Liver (tissue), 8 donors: ENCODE measurements at regions not wholly inside any gene's neighbourhood (a gene's known extent, or its start where the extent isn't known, plus 50 kb on each side); places are given as distances from the start of the nearest gene placed in this dataset.

Source experiments
- DNase-seq: peaks from one replicate; pipeline ENCODE4 v3.0.0-alpha.2; 2017; ENCODE audit warnings: low spot score
- H3K27ac ChIP-seq, 2 donors: one replicate each; pipeline ENCODE4 v1.7.0; 2013; ENCODE audit warnings: inconsistent platforms in 2 of 2, low read length in 2 of 2, control low read depth in 1 of 2, low read depth in 1 of 2, mild to moderate bottlenecking in 1 of 2
- H3K27me3 ChIP-seq, 4 donors: one replicate each; pipeline versions ENCODE4 v1.6.1 to v1.7.0; 2013; ENCODE audit warnings: low read length in 3 of 4, inconsistent platforms in 1 of 4, mild to moderate bottlenecking in 1 of 4, moderate library complexity in 1 of 4; ENCODE audit not compliant: control insufficient read depth in 4 of 4, insufficient read depth in 4 of 4
- H3K36me3 ChIP-seq, 4 donors: one replicate each; pipeline versions ENCODE4 v1.6.1 to v1.7.0; 2013; ENCODE audit warnings: low read length in 3 of 4, mild to moderate bottlenecking in 3 of 4, low read depth in 1 of 4, moderate library complexity in 1 of 4; ENCODE audit not compliant: control insufficient read depth in 4 of 4, insufficient read depth in 3 of 4
- H3K4me1 ChIP-seq, 4 donors: one replicate each; pipeline versions ENCODE4 v1.6.1 to v1.7.0; 2013; ENCODE audit warnings: low read length in 3 of 4, mild to moderate bottlenecking in 3 of 4, moderate library complexity in 1 of 4; ENCODE audit not compliant: control insufficient read depth in 4 of 4, insufficient read depth in 4 of 4
- H3K4me3 ChIP-seq, 3 donors: one replicate each; pipeline versions ENCODE4 v1.6.1 to v1.7.0; 2013; ENCODE audit warnings: low read length in 3 of 3, control low read depth in 1 of 3, low read depth in 1 of 3, mild to moderate bottlenecking in 1 of 3
- H3K9ac ChIP-seq, 2 donors: one replicate each; pipeline ENCODE4 v1.7.0; 2013; ENCODE audit warnings: low read length in 2 of 2, mild to moderate bottlenecking in 2 of 2, moderate library complexity in 2 of 2, control low read depth in 1 of 2, low read depth in 1 of 2
- H3K9me3 ChIP-seq, 4 donors: one replicate each; pipeline versions ENCODE4 v1.6.1 to v1.7.0; 2013; ENCODE audit warnings: low read length in 3 of 4; ENCODE audit not compliant: control insufficient read depth in 4 of 4
- ATF3 ChIP-seq: IDR thresholded peaks from 2 replicates; pipeline ENCODE4 v1.6.1; 2016; ENCODE audit warnings: antibody characterized with exemption
- CTCF ChIP-seq: fragments of 150-350 bp; IDR thresholded peaks from 2 replicates; pipeline ENCODE4 v1.5.1; 2017; ENCODE audit warnings: improper control_type of control experiment, low read depth, low read length; ENCODE audit not compliant: missing input control
- EGR1 ChIP-seq, 2 donors: IDR thresholded peaks; 2 replicates each; pipeline ENCODE4 v1.6.1; 2016 to 2018; ENCODE audit warnings: antibody characterized with exemption in 2 of 2, low read depth in 2 of 2
- FOXA1 ChIP-seq: IDR thresholded peaks from 2 replicates; pipeline ENCODE4 v1.6.1; 2016; ENCODE audit warnings: antibody characterized with exemption
- FOXA2 ChIP-seq: IDR thresholded peaks from 2 replicates; pipeline ENCODE4 v1.6.1; 2016; ENCODE audit warnings: antibody characterized with exemption
- GABPA ChIP-seq, 2 donors: IDR thresholded peaks in 1 of 2; conservative IDR thresholded peaks in 1 of 2; 2 replicates each; pipeline ENCODE4 v1.6.1; 2016; ENCODE audit warnings: antibody characterized with exemption in 2 of 2, mild to moderate bottlenecking in 1 of 2, moderate library complexity in 1 of 2
- HNF4A ChIP-seq, 2 donors: conservative IDR thresholded peaks; 2 replicates each; pipeline ENCODE4 v1.6.1; 2016; ENCODE audit warnings: antibody characterized with exemption in 2 of 2, mild to moderate bottlenecking in 2 of 2
- HNF4G ChIP-seq: IDR thresholded peaks from 2 replicates; pipeline ENCODE4 v1.6.1; 2016; ENCODE audit warnings: antibody characterized with exemption
- JUND ChIP-seq, 2 donors: IDR thresholded peaks; 2 replicates each; pipeline ENCODE4 v1.6.1; 2016; ENCODE audit warnings: antibody characterized with exemption in 2 of 2
- MAX ChIP-seq: IDR thresholded peaks from 2 replicates; pipeline ENCODE4 v1.6.1; 2016; ENCODE audit warnings: antibody characterized with exemption
- RAD21 ChIP-seq, 2 donors: IDR thresholded peaks; 2 replicates each; pipeline ENCODE4 v1.6.1; 2016; ENCODE audit warnings: antibody characterized with exemption in 2 of 2, mild to moderate bottlenecking in 2 of 2
- REST ChIP-seq: IDR thresholded peaks from 2 replicates; pipeline ENCODE4 v1.6.1; 2016; ENCODE audit warnings: antibody characterized with exemption, mild to moderate bottlenecking
- SP1 ChIP-seq: IDR thresholded peaks from 2 replicates; pipeline ENCODE4 v1.6.1; 2018; ENCODE audit warnings: antibody characterized with exemption, mild to moderate bottlenecking
- TAF1 ChIP-seq: conservative IDR thresholded peaks from 2 replicates; pipeline ENCODE4 v1.6.1; 2016; ENCODE audit warnings: antibody characterized with exemption, mild to moderate bottlenecking
- YY1 ChIP-seq: IDR thresholded peaks from 2 replicates; pipeline ENCODE4 v1.6.1; 2016; ENCODE audit warnings: antibody characterized with exemption, mild to moderate bottlenecking
- ZBTB33 ChIP-seq: IDR thresholded peaks from 2 replicates; pipeline ENCODE4 v1.6.1; 2016; ENCODE audit warnings: antibody characterized with exemption
- WGBS: extraction: QIAGEN DNeasy Blood & Tissue Kit; methylation state at CpG from one replicate; pipeline ENCODE4 v1.1.7; 2013; 5-methylcytosine and 5-hydroxymethylcytosine counted together
- donor health status: healthy.
- donor health status: healthy.
- donor health status: healthy.
- donor health status: healthy.
- donor health status: healthy.

- H3K4me1 ChIP-seq: no peaks in the 10 kb centered on the region
- no peak overlapping the region for H3K9ac ChIP-seq
- no peak overlapping the region for H3K27ac ChIP-seq
- H3K4me3 ChIP-seq: no peak overlapping the region
- no peak for DNase-seq
- 93% methylated on average over 5 of the region's 5 CpGs for WGBS
- no peaks in the 10 kb centered on the region for H3K27me3 ChIP-seq
- H3K36me3 ChIP-seq: no peaks in the 10 kb centered on the region
- no peaks in the 10 kb centered on the region for H3K9me3 ChIP-seq
- TF ChIP-seq HNF4G (no peak), HNF4A (conservative IDR thresholded peaks at IDR 0.05) (no peak), CTCF (no peak), EGR1 (IDR thresholded peaks at IDR 0.05; ENCODE audit: low read depth in 2 of 2) (no peak), REST (no peak), RAD21 (IDR thresholded peaks at IDR 0.05) (no peak), SP1 (no peak), GABPA (IDR thresholded peaks at IDR 0.05 in 1 of 2, conservative IDR thresholded peaks at IDR 0.05 in 1 of 2) (no peak), ZBTB33 (no peak), JUND (IDR thresholded peaks at IDR 0.05) (no peak)
Observed at GRCh38 chr6:14715076-14715475, 530.8 kb upstream of the JARID2 start.

- no peaks in the 10 kb centered on the region for H3K27me3 ChIP-seq
- WGBS: 94% methylated on average over 9 of the region's 9 CpGs
- peaks cover 5 to 9% (median 7%) of the 10 kb centered on the region in 4 donors for H3K4me1 ChIP-seq
- no peak overlapping the region for H3K9ac ChIP-seq
- no peaks in the 10 kb centered on the region for H3K36me3 ChIP-seq
- no peak for DNase-seq
- no peak overlapping the region for H3K27ac ChIP-seq
- no peaks in the 10 kb centered on the region for H3K9me3 ChIP-seq
- no peak overlapping the region for H3K4me3 ChIP-seq
- TF ChIP-seq HNF4A (conservative IDR thresholded peaks at IDR 0.05) (no peak), MAX (no peak), RAD21 (IDR thresholded peaks at IDR 0.05) (no peak), JUND (IDR thresholded peaks at IDR 0.05) (no peak), YY1 (no peak), TAF1 (no peak), FOXA1 (no peak), SP1 (no peak), CTCF (no peak), GABPA (IDR thresholded peaks at IDR 0.05 in 1 of 2, conservative IDR thresholded peaks at IDR 0.05 in 1 of 2) (no peak), REST (no peak), ATF3 (no peak), EGR1 (IDR thresholded peaks at IDR 0.05; ENCODE audit: low read depth in 2 of 2) (no peak), FOXA2 (no peak)
Observed at GRCh38 chr6:14716499-14717146, 529.2 kb upstream of the JARID2 start.
